Embryonic facial prominence (tissue), 1 donor: ENCODE measurements at regions not wholly inside any gene's neighbourhood (a gene's known extent, or its start where the extent isn't known, plus 50 kb on each side); places are given as distances from the start of the nearest gene placed in this dataset.

Experiments used
- DNase-seq: peaks from one replicate; pipeline ENCODE4 v3.0.0-alpha.2; 2016; ENCODE audit errors: extremely low spot score

GRCh38 chr14:44151130-44151820 is 355.8 kb downstream of the FSCB start:
- DNase-seq, result no peak

GRCh38 chr14:44149597-44149996 is 357.5 kb downstream of the FSCB start:
- DNase-seq, result no peak

GRCh38 chr14:44142006-44142405 is 365.1 kb downstream of the FSCB start:
- DNase-seq, result no peak

- no peak for DNase-seq
These were observed 371.1 kb downstream of the FSCB start for GRCh38 chr14:44135972-44136371.

GRCh38 chr14:44131861-44132260 is 375.2 kb downstream of the FSCB start:
- DNase-seq, result no peak

- DNase-seq, result no peak
These were observed 393.0 kb downstream of the FSCB start for GRCh38 chr14:44113769-44114730.

GRCh38 chr14:44112774-44113460 is 394.2 kb downstream of the FSCB start:
- no peak for DNase-seq

GRCh38 chr14:44109036-44109435 is 398.0 kb downstream of the FSCB start:
- DNase-seq, result no peak

- DNase-seq, result no peak
These were observed 398.5 kb downstream of the FSCB start for GRCh38 chr14:44108601-44109000.

- no peak for DNase-seq
These were observed 399.9 kb downstream of the FSCB start for GRCh38 chr14:44107156-44107555.

- DNase-seq, result no peak
These were observed 407.2 kb downstream of the FSCB start for GRCh38 chr14:44099743-44100488.

- no peak for DNase-seq
These were observed 425.9 kb downstream of the FSCB start for GRCh38 chr14:44081146-44081545.

GRCh38 chr14:44070046-44070445 is 437.0 kb downstream of the FSCB start:
- DNase-seq, result no peak

- DNase-seq, result no peak
These were observed 453.7 kb downstream of the FSCB start for GRCh38 chr14:44053422-44053821.

- DNase-seq, result no peak
These were observed 465.4 kb downstream of the FSCB start for GRCh38 chr14:44041700-44042099.

- no peak for DNase-seq
These were observed 466.5 kb downstream of the FSCB start for GRCh38 chr14:44040561-44040960.

- no peak for DNase-seq
These were observed 470.8 kb downstream of the FSCB start for GRCh38 chr14:44036248-44036647.

- no peak for DNase-seq
These were observed 471.4 kb downstream of the FSCB start for GRCh38 chr14:44035707-44036106.

- no peak for DNase-seq
These were observed 476.2 kb downstream of the FSCB start for GRCh38 chr14:44030831-44031383.

GRCh38 chr14:44029933-44030332 is 477.1 kb downstream of the FSCB start:
- no peak for DNase-seq

- no peak for DNase-seq
These were observed 479.7 kb downstream of the FSCB start for GRCh38 chr14:44027397-44027796.
